ENCODE measurements at regions not wholly inside any gene's neighbourhood (a gene's known extent, or its start where the extent isn't known, plus 50 kb on each side); places are given as distances from the start of the nearest gene placed in this dataset.

GRCh38 chr2:236689393-236689700, 119.7 kb downstream of the ACKR3 start:
- no peak for TF ChIP-seq CTCF (IDR thresholded peaks at IDR 0.05; ENCODE audit: low read depth, low read length)
- DNase-seq (ENCODE audit: low read depth in 1 of 2, low spot score in 1 of 2) = no peak
- Histone ChIP-seq H3K4me1 (ENCODE audit: low read depth) (peaks cover 8% of the 10 kb centered on the region), H3K27me3 (no peaks in the 10 kb centered on the region), H3K9me3 (ENCODE audit: low read depth) (no peaks in the 10 kb centered on the region), H3K4me3 (no peak overlapping the region), H3K27ac (no peak overlapping the region), H3K36me3 (no peaks in the 10 kb centered on the region)

DNA sequence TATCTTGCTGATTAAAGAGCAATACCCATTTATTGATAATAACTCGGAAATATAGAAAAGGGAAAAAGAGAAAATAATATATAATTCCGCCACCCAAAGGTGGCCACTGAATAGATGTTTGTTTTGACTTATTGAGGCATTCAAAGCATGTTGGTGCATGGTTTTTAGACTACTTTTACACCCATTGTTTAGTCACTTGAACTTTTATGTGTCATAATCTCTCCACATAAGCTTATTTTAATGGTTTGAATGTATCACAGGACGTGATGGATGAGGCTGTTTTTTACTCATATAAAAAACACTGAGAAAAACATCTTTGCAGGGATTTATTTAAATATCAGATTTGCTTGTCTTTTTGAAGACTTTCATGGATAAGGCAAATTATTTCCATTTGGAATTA, 120.4 kb downstream of the ACKR3 start:
- Histone ChIP-seq H3K36me3 (no peaks in the 10 kb centered on the region), H3K4me3 (no peak overlapping the region), H3K27me3 (no peaks in the 10 kb centered on the region), H3K9me3 (ENCODE audit: low read depth) (no peaks in the 10 kb centered on the region), H3K27ac (no peak overlapping the region), H3K4me1 (ENCODE audit: low read depth) (peaks cover 8% of the 10 kb centered on the region)
- no peak for TF ChIP-seq CTCF (IDR thresholded peaks at IDR 0.05; ENCODE audit: low read depth, low read length)
- DNase-seq (ENCODE audit: low read depth in 1 of 2, low spot score in 1 of 2) = no peak

GRCh38 chr2:236690726-236691125, 121.1 kb downstream of the ACKR3 start:
- TF ChIP-seq CTCF (IDR thresholded peaks at IDR 0.05; ENCODE audit: low read depth, low read length) = no peak
- H3K4me3 ChIP-seq = no peak overlapping the region
- no peak for DNase-seq (ENCODE audit: low read depth in 1 of 2, low spot score in 1 of 2)

GRCh38 chr2:236691799-236692167, 122.2 kb downstream of the ACKR3 start:
- no peak for TF ChIP-seq CTCF (IDR thresholded peaks at IDR 0.05; ENCODE audit: low read depth, low read length)
- Histone ChIP-seq H3K4me3 (no peak overlapping the region), H3K4me1 (ENCODE audit: low read depth) (peaks cover 8% of the 10 kb centered on the region)

More at GRCh38 chr2:236690726-236691125, 121.1 kb downstream of the ACKR3 start:
- peaks cover 8% of the 10 kb centered on the region for H3K4me1 ChIP-seq (ENCODE audit: low read depth)
- no peaks in the 10 kb centered on the region for H3K36me3 ChIP-seq
- H3K27me3 ChIP-seq = no peaks in the 10 kb centered on the region
- H3K27ac ChIP-seq = no peak overlapping the region
- no peaks in the 10 kb centered on the region for H3K9me3 ChIP-seq (ENCODE audit: low read depth)

GRCh38 chr2:236692937-236693336, 123.3 kb downstream of the ACKR3 start:
- no peak for TF ChIP-seq CTCF (IDR thresholded peaks at IDR 0.05; ENCODE audit: low read depth, low read length)

More at GRCh38 chr2:236691799-236692167, 122.2 kb downstream of the ACKR3 start:
- H3K27ac ChIP-seq = no peak overlapping the region
- no peak for DNase-seq (ENCODE audit: low read depth in 1 of 2, low spot score in 1 of 2)
- no peaks in the 10 kb centered on the region for H3K27me3 ChIP-seq
- no peaks in the 10 kb centered on the region for H3K36me3 ChIP-seq
- no peaks in the 10 kb centered on the region for H3K9me3 ChIP-seq (ENCODE audit: low read depth)

GRCh38 chr2:236693531-236693930, 123.9 kb downstream of the ACKR3 start:
- H3K27ac ChIP-seq = no peak overlapping the region
- no peaks in the 10 kb centered on the region for H3K27me3 ChIP-seq
- DNase-seq (ENCODE audit: low read depth in 1 of 2, low spot score in 1 of 2) = no peak
- H3K4me1 ChIP-seq (ENCODE audit: low read depth) = peaks cover 8% of the 10 kb centered on the region
- no peak overlapping the region for H3K4me3 ChIP-seq
- no peaks in the 10 kb centered on the region for H3K36me3 ChIP-seq
- TF ChIP-seq CTCF (IDR thresholded peaks at IDR 0.05; ENCODE audit: low read depth, low read length) = no peak
- H3K9me3 ChIP-seq (ENCODE audit: low read depth) = no peaks in the 10 kb centered on the region

More at GRCh38 chr2:236692937-236693336, 123.3 kb downstream of the ACKR3 start:
- no peak for DNase-seq (ENCODE audit: low read depth in 1 of 2, low spot score in 1 of 2)
- Histone ChIP-seq H3K36me3 (no peaks in the 10 kb centered on the region), H3K9me3 (ENCODE audit: low read depth) (no peaks in the 10 kb centered on the region), H3K27ac (no peak overlapping the region), H3K27me3 (no peaks in the 10 kb centered on the region), H3K4me1 (ENCODE audit: low read depth) (peaks cover 8% of the 10 kb centered on the region), H3K4me3 (no peak overlapping the region)
